RWPE1 (cell line): ENCODE measurements at regions not wholly inside any gene's neighbourhood (a gene's known extent, or its start where the extent isn't known, plus 50 kb on each side); places are given as distances from the start of the nearest gene placed in this dataset.

ENCODE experiments used
- CTCF ChIA-PET: fragments of 350-600 bp; sonication (Branson Sonifier 250); formaldehyde crosslinking; extraction: SDS; loops from one replicate; lab custom pipeline; 2021; lab: Yijun Ruan, JAX
- POLR2A ChIA-PET: fragments of 400-600 bp; formaldehyde crosslinking; extraction: SDS; loops from one replicate; lab custom pipeline; 2020; ENCODE audit warnings: antibody characterized with exemption; ENCODE audit not compliant: low non-redundant PET; lab: Yijun Ruan, JAX
- DNase-seq: peaks from one replicate; pipeline ENCODE4 v3.0.0; 2012; ENCODE audit warnings: low spot score
- H3K27ac ChIP-seq: fragments of 450-650 bp; 2 replicates; pipeline ENCODE4 v1.5.1; 2017
- TF ChIP-seq, protein P1 (sequence below): fragments of 450-650 bp; conservative IDR thresholded peaks from 2 replicates; pipeline ENCODE4 v1.5.1; 2017; ENCODE audit warnings: low read depth, mild to moderate bottlenecking

DNA sequence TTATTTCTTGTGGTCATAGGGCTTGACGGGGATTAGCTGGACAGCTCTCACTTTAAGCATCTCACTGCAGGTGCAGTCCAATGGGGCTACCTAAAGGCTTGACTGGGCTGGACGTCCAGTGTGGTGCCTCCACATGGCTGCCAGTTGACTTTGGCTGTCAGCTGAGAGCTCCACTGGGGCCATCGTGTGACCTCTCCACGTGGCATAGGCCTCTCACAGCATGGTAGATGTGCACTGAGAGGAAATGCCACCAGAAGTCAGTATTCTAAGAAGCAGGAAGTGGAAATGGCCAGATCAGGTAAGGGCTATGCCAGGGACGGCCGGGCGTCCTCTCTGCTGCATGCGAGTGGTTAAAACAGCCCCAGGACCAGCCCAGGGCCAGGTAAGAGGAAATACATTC lies 105.2 kb upstream of the TWIST2 start:
- ChIA-PET POLR2A (no interaction called here), CTCF (no interaction called here)
- DNase-seq, result no peak
- no peak overlapping the region for H3K27ac ChIP-seq
- TF ChIP-seq, protein P1, sequence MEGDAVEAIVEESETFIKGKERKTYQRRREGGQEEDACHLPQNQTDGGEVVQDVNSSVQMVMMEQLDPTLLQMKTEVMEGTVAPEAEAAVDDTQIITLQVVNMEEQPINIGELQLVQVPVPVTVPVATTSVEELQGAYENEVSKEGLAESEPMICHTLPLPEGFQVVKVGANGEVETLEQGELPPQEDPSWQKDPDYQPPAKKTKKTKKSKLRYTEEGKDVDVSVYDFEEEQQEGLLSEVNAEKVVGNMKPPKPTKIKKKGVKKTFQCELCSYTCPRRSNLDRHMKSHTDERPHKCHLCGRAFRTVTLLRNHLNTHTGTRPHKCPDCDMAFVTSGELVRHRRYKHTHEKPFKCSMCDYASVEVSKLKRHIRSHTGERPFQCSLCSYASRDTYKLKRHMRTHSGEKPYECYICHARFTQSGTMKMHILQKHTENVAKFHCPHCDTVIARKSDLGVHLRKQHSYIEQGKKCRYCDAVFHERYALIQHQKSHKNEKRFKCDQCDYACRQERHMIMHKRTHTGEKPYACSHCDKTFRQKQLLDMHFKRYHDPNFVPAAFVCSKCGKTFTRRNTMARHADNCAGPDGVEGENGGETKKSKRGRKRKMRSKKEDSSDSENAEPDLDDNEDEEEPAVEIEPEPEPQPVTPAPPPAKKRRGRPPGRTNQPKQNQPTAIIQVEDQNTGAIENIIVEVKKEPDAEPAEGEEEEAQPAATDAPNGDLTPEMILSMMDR, result no peak

DNA sequence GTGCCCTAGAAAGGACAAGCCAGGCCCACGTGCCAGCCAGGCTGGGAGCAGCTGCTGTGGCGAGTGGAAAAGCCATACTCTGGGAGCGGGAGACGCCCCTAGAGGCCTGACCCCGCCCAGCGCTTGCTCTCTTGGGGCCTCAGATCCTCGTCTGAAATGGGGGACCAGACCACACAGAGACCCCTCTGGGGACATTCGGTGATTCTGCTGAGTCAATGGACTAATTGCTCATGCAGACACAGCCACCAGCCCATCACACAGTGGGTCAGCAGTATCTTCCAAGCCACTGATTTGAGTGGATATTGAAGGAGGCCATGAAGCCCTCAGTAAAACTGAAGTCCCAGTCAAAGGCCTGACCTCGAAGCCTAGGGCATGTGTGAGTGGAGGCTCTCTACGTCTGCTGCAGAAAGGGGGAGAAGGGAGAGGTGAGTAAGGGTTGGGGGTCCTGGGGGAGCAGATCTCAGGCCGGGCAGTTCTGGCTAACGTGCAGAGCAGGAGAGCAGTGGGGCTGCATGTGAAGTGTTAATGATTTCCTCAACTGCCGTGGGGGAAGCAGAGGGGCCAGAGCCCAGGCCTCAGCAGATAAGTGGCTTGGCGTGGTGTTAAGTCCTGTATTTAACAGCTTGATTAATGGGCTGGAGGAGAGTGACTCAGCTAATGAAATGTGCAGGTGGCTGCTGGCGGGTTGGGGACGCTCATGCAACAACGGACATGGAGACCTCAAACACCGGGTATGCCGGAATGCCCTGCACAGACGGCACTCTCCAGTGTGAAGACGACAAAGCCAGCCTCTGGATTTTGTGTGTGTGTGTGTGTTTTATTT lies 104.4 kb upstream of the TWIST2 start:
- CTCF ChIA-PET, result no interaction called here
- POLR2A ChIA-PET, result no interaction called here
- no peak for DNase-seq
- no peak overlapping the region for H3K27ac ChIP-seq
- TF ChIP-seq, protein P1, result no peak

DNA sequence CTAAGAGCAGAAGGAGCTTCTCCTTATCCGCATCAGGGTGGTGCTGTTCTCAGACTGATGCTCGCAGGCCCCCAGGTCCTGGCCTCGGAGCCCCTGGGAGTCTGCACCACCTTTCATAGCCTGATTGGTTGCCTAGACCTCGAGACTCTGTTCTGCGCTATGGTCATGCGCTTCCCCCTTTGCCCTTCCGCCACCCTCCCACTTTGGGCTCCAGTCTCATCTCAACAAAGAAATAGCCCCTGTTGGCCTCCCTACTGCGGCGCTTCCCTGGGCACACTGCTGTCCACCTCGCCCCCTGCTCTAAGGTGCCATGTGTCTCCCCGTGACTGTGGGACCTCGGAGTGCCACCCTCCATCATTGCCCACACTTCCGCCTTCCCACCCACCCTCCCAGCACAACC lies 102.9 kb upstream of the TWIST2 start:
- TF ChIP-seq, protein P1, result no peak
- DNase-seq, result no peak
- ChIA-PET CTCF (interaction anchor here (0.5 to 0.6 kb wide), 2 partner anchors 282 to 1156 kb away, joined by 3 read pairs; no protein-coding TSS in a partner anchor), POLR2A (no interaction called here)
- no peak overlapping the region for H3K27ac ChIP-seq

GRCh38 chr2:238745997-238746396 lies 101.9 kb upstream of the TWIST2 start:
- ChIA-PET CTCF (no interaction called here), POLR2A (no interaction called here)
- H3K27ac ChIP-seq, result no peak overlapping the region
- TF ChIP-seq, protein P1, result no peak
- DNase-seq, result no peak

DNA sequence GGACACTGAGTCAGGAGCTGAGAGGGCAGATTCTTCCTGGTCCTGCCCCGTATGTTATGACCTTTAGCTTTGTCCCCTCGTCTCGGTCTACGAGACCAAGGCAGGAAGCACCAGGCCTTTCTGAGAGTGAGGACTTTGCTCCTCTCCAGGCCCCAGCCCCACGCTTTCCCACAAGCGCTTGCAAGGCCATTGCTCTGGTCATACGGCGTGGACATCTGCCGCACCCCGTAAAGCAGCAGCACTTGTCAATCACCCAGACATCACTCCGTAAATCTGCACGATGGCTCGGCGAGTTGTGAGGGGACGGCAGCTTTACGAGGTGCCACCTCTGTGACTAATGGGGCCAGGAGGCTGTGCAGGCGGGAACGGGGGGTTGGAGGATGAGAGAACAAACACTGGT lies 100.8 kb upstream of the TWIST2 start:
- no peak overlapping the region for H3K27ac ChIP-seq
- DNase-seq, result no peak
- TF ChIP-seq, protein P1, result no peak
- ChIA-PET POLR2A (no interaction called here), CTCF (interaction anchor here (0.7 kb wide), 1 partner anchor 21 kb away, joined by 3 read pairs; no protein-coding TSS in a partner anchor)

GRCh38 chr2:238747557-238747956 lies 100.3 kb upstream of the TWIST2 start:
- H3K27ac ChIP-seq, result no peak overlapping the region
- ChIA-PET CTCF (no interaction called here), POLR2A (no interaction called here)
- no peak for DNase-seq
- TF ChIP-seq, protein P1, result no peak
